Fibroblast of peridontal ligament (primary cell): ENCODE measurements at regions not wholly inside any gene's neighbourhood (a gene's known extent, or its start where the extent isn't known, plus 50 kb on each side); places are given as distances from the start of the nearest gene placed in this dataset.
A peak's percentile ranks its signal among the peaks of the same experiment; 100 is the strongest.
"Not testable (repeated sequence)": the region's sequence is repeated elsewhere in the genome, so short reads cannot be mapped to it uniquely, and the experiment has no call there.

Experiments used
- DNase-seq: peaks from one replicate; pipeline ENCODE4 v3.0.0-alpha.2; 2010; ENCODE audit errors: extremely low read depth

DNA sequence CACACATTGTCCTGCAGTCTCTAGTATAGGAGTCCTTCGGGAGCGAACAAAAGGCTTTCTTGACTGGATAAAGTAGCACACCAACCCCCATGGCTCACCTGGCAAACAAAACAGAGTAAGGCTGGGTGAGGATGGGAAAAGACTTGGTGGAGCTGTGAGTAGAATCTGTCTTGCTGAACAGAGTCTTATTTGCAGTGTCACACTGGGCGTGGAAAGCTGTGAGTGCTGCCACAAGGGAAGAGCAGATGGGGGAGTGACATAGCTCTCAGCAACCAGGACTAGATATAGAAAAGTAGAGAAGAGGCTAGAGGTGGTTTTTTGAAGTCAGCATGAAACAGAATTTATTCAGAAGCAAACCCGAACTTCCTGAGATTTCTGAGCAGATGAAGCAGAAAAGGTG, 137.2 kb upstream of the ESX1 start:
- no peak for DNase-seq

- no peak for DNase-seq
Measured at GRCh38 chrX:104376937-104377336, 122.2 kb upstream of the ESX1 start.

- no peak for DNase-seq
Measured at GRCh38 chrX:104372547-104372946, 117.8 kb upstream of the ESX1 start.

DNA sequence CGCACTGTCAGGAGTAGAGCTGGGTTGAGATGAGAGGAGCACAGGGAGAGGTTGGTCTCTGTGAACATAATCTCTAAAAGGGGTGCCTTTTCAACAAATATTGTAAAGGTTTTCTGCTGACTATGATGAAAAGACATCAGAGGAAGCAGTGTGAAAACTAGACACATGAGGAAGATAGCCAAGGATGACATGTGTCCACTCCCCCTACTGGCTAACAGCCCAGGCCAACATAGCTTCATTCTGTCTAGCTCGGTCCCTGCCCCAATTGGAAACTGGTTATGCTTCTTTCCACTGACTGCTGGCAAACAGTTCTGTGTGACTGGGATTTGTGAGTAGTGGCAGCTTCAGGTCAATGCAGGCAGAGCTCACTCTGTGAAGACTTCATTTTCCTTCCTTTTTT, 115.4 kb upstream of the ESX1 start:
- no peak for DNase-seq

DNA sequence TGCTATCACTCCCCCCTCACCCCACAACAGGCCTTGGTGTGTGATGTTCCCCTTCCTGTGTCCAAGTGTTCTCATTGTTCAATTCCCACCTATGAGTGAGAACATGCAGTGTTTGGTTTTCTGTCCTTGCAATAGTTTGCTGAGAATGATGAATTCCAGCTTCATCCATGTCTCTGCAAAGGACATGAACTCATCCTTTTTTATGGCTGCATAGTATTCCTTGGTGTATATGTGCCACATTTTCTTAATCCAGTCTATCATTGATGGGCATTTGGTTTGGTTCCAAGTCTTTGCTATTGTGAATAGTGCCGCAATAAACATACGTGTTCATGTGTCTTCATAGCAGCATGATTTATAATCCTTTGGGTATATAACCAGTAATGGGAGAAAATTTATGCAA, 106.0 kb upstream of the ESX1 start:
- DNase-seq, result not testable (repeated sequence)

GRCh38 chrX:104359124-104359523, 104.4 kb upstream of the ESX1 start:
- no peak for DNase-seq

DNA sequence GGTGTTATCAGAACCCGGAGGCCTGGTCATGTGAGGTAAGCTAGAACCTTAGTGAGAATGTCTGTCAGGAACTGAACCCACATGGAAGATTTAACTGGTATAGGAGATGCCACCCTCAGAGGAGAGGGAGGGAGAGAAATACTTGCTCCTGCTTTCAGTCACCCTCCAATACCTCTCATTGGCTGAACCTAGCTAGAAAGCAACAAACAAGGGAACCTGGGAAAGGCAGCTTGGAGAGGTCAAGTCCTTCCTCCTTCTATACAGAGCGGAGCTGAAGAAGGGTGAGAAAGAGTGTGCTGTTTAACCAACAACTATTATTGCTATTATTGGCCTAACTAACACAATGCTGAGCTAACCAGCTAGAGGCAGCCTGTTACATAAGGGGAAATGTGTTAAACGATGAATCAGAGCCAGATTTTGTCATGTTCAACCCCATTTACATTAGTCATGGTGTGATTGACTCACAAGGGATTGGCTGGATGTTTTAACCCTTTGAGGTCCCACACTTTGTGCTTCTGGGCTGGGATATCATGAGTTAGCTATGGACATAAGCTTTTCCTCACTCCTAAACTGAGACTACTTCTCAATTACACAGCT, 96.5 kb upstream of the ESX1 start:
- peak; percentile 75 for DNase-seq

DNA sequence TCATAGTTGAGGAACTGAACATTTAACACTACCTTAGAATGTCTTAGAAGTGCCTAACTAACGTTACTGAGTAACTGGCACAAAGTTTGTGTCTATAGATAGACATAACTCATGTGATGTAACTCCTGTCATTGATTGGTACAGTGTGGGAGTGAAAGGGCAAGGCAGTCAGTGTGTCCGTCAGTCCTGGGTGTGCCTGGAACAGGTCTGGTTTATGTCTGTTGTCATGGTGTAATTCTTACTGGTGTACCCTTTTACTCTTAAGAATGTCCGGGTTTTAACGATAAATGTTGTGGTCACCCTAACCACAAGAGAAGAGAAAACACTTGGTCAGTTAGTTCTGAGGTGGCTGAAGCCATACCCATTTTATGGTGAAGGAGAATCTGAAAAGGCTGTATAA, 93.1 kb upstream of the ESX1 start:
- DNase-seq, result no peak

GRCh38 chrX:104343428-104344129, 88.8 kb upstream of the ESX1 start:
- DNase-seq, result peak; percentile 78

- no peak for DNase-seq
Measured at GRCh38 chrX:104342065-104342464, 87.3 kb upstream of the ESX1 start.

GRCh38 chrX:104335756-104336155, 81.0 kb upstream of the ESX1 start:
- peak; percentile 78 for DNase-seq

DNA sequence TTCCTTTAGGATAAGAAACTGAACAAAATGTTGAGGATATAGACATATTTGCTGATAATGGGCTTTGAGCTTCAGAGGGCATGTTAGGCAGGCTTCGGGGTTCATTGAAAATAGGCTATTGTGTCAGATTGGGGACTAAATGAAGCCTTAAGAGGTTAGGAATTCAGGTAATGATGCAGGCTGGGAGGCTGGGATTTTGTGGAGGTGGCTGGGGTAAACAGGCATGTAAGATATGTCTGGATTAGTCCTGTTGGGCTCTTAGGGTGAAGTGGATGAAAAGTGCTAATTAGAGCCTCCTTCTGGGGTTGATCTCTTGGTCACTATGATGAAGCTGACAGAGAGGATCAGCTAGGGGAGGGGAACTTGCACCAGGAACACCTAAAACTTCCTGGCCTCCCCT, 80.2 kb upstream of the ESX1 start:
- no peak for DNase-seq

GRCh38 chrX:104330966-104331365, 76.2 kb upstream of the ESX1 start:
- DNase-seq, result peak; percentile 57

- DNase-seq, result no peak
Measured at GRCh38 chrX:104329731-104330130, 75.0 kb upstream of the ESX1 start.

GRCh38 chrX:104325213-104325585, 70.5 kb upstream of the ESX1 start:
- DNase-seq, result no peak

DNA sequence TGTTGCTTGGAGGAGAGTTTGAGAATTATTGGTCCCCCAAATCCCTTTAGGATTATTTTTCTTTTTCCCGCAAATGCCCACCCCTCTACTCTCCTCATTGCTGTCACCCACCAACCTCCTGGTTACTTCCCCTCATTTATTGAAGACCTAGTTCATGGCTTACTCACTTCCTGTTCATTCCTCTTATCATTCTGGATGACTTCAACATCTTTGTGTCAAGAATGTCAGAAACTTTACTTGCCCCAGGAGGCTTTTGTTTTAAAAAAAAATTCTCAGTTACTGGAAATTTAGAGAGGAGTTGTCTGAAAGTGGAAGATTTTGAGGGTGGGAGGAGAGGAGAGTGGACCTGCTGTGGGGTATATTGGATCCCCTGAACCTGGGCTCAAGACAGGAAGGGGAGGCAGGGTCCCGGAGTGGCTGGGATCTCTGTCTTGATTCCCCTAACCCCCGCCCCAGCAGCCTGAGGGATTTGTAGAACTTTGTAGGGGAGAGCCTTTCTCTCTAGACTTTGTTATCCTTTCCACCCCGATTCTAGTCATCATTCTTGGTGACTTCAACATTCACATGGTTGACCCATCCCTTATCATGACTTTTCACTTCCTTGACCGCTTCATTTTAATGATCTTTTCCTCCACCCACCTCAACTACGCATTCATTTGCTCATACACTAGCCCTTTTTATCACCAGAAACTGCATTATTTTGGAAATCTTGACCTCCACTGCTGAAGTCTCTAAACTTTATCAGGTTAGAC, 69.9 kb upstream of the ESX1 start:
- DNase-seq, result no peak

DNA sequence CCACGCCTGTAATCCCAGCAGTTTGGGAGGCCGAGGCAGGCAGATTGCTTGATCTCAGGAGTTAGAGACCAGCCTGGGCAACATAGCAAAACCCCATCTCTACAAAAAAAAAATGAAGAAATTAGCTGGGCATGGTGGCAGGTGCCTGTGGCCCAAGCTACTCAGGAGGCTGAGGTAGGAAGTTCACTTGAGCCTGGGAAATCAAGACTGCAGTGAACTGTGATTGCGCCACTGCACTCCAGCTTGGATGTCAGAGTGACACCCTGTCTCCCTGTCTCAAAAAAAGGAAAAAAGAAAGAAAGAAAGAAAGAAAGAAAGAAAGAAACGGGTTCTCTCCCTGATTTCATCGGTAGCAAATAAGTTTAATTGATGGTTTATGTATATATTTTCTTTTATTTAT, 64.6 kb upstream of the ESX1 start:
- no peak for DNase-seq

GRCh38 chrX:104318330-104319009, 63.7 kb upstream of the ESX1 start:
- DNase-seq, result peak; percentile 27

- DNase-seq, result no peak
Measured at GRCh38 chrX:104316739-104317138, 62.0 kb upstream of the ESX1 start.

- DNase-seq, result peak; percentile 73
Measured at GRCh38 chrX:104315555-104315954, 60.8 kb upstream of the ESX1 start.

GRCh38 chrX:104310657-104311254, 56.0 kb upstream of the ESX1 start:
- DNase-seq, result no peak

DNA sequence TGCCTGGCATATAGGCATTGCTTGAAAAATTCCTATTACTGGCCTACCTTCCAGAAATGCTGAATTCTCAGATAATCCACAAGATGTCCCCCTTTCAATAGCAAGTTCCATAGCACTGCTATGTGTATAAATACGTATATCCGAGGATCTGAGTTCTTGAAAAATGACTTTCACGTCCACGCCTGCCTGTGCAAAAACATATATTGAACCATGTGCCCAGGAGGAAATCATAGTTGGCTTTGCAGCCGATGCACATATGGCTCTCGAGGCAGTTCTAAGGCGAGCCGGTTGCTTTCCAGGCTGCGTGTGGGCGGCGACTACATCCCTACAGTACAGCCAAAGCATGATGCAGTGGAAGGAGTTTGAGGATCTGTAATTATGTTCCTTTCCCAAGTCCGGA, 55.4 kb upstream of the ESX1 start:
- DNase-seq, result peak; percentile 57
